Endothelial cell of umbilical vein (primary cell): ENCODE measurements at regions not wholly inside any gene's neighbourhood (a gene's known extent, or its start where the extent isn't known, plus 50 kb on each side); places are given as distances from the start of the nearest gene placed in this dataset.

Experiments
- BruUV-seq: library from RNA; stranded (reverse); fragments of 400-500 nt; replicated peaks from 2 replicates; lab custom pipeline; 2021; lab: Mats Ljungman, UMichigan
- CTCF ChIA-PET: fragments of 300-600, 350-600 bp; sonication (Branson Sonifier 250); formaldehyde crosslinking; loops from one replicate; lab custom pipeline; 2021; ENCODE audit warnings: antibody characterized with exemption, inconsistent platforms; lab: Charles Lee
- POLR2A ChIA-PET: fragments of 300-600, 350-600 bp; sonication (Branson Sonifier 250); formaldehyde crosslinking; loops from one replicate; lab custom pipeline; 2021; ENCODE audit warnings: antibody characterized with exemption, inconsistent platforms; lab: Charles Lee
- DNase-seq: peaks from one replicate; pipeline ENCODE4 v3.0.0-alpha.2; 2011; ENCODE audit warnings: low read depth, low spot score
- FAIRE-seq: peaks from 2 replicates; lab custom pipeline; 2011; peaks lifted over from hg19 to GRCh38; lab: Jason Lieb, UNC
- H2AFZ ChIP-seq: 2 replicates; pipeline ENCODE4 v1.6.0; 2012; ENCODE audit warnings: low read depth, low read length, control low read depth, inconsistent platforms
- H3K27ac ChIP-seq: 2 replicates; pipeline ENCODE4 v1.5.1; 2011; ENCODE audit warnings: low read depth, mild to moderate bottlenecking, control low read depth, low read length, moderate library complexity; ENCODE audit not compliant: insufficient read depth
- H3K27me3 ChIP-seq, 2 experiments: 2 replicates each; pipeline versions ENCODE4 v1.6.0 to v1.6.1; 2011; ENCODE audit warnings: low read length in 2 of 2, mixed read lengths in 1 of 2; ENCODE audit not compliant: control insufficient read depth in 2 of 2, insufficient read depth in 2 of 2
- H3K36me3 ChIP-seq, 2 experiments: 2 replicates in 1 of 2; 3 replicates in 1 of 2; pipeline ENCODE4 v1.5.1; 2011; ENCODE audit warnings: low read length in 2 of 2, mild to moderate bottlenecking in 1 of 2, moderate library complexity in 1 of 2; ENCODE audit not compliant: control insufficient read depth in 2 of 2, insufficient read depth in 2 of 2; ENCODE audit errors: extremely low read depth in 1 of 2
- H3K4me1 ChIP-seq: 3 replicates; pipeline ENCODE4 v1.5.1; 2011; ENCODE audit warnings: mild to moderate bottlenecking, low read length; ENCODE audit not compliant: control insufficient read depth, insufficient read depth; ENCODE audit errors: extremely low read depth
- H3K4me2 ChIP-seq: 2 replicates; pipeline ENCODE4 v1.6.1; 2011; ENCODE audit warnings: low read length, control low read depth, mixed read lengths; ENCODE audit not compliant: insufficient read depth
- H3K4me3 ChIP-seq, 3 experiments: fragments of 200-600 bp in 1 of 3; sonication (generic), shearing (Covaris generic) in 1 of 3; replicated peaks in 1 of 3; 2 replicates each; pipeline ENCODE4 v1.5.1; 2011 to 2016; ENCODE audit warnings: control low read depth in 3 of 3, low read length in 3 of 3, mild to moderate bottlenecking in 2 of 3, inconsistent platforms in 1 of 3, low read depth in 1 of 3, moderate library complexity in 1 of 3; ENCODE audit not compliant: insufficient read depth in 1 of 3
- H3K79me2 ChIP-seq: 2 replicates; pipeline ENCODE4 v1.6.0; 2012; ENCODE audit warnings: low read length, inconsistent platforms; ENCODE audit not compliant: control insufficient read depth, insufficient read depth
- H3K9ac ChIP-seq: replicated peaks from 2 replicates; pipeline ENCODE3; 2011; ENCODE audit warnings: low read length, control low read depth; ENCODE audit not compliant: insufficient read depth; ENCODE audit errors: extremely low read depth
- H3K9me1 ChIP-seq: replicated peaks from 3 replicates; pipeline ENCODE4 v1.6.0; 2011; ENCODE audit warnings: mild to moderate bottlenecking, low read length; ENCODE audit not compliant: control insufficient read depth, insufficient read depth; ENCODE audit errors: extremely low read depth
- H3K9me3 ChIP-seq: replicated peaks from 2 replicates; pipeline ENCODE4 v1.5.1; 2012; ENCODE audit warnings: low read length, inconsistent platforms; ENCODE audit not compliant: control insufficient read depth, insufficient read depth
- H4K20me1 ChIP-seq: replicated peaks from 2 replicates; pipeline ENCODE3; 2011; ENCODE audit warnings: mild to moderate bottlenecking, low read length; ENCODE audit not compliant: control insufficient read depth, insufficient read depth; ENCODE audit errors: extremely low read depth
- CTCF ChIP-seq, 2 donors: IDR thresholded peaks; 1 replicate in 1 of 2; 2 replicates in 1 of 2; pipeline ENCODE4 v1.5.1; 2011; ENCODE audit warnings: low read length in 2 of 2, mild to moderate bottlenecking in 2 of 2, moderate library complexity in 2 of 2, control low read depth in 1 of 2, inconsistent platforms in 1 of 2, low read depth in 1 of 2; ENCODE audit not compliant: insufficient read depth in 1 of 2; ENCODE audit errors: extremely low read depth in 1 of 2
- FOS ChIP-seq: IDR thresholded peaks from 2 replicates; pipeline ENCODE4 v1.6.1; 2011; ENCODE audit warnings: mild to moderate bottlenecking, low read length, moderate library complexity, borderline replicate concordance; ENCODE audit not compliant: insufficient read depth
- GATA2 ChIP-seq: IDR thresholded peaks from 2 replicates; pipeline ENCODE4 v1.7.0; 2011; ENCODE audit warnings: low read depth, mild to moderate bottlenecking, moderate library complexity, mixed read lengths, low read length; ENCODE audit not compliant: insufficient read length, insufficient read depth
- MAX ChIP-seq: IDR thresholded peaks from 2 replicates; pipeline ENCODE4 v1.6.1; 2011; ENCODE audit not compliant: insufficient read depth, insufficient read length
- MYC ChIP-seq: IDR thresholded peaks from one replicate; pipeline ENCODE4 v1.6.1; 2011; ENCODE audit warnings: mild to moderate bottlenecking, low read depth, low read length
- POLR2A ChIP-seq: IDR thresholded peaks from 2 replicates; pipeline ENCODE4 v1.6.1; 2012; ENCODE audit warnings: low read depth, mild to moderate bottlenecking, control low read depth, low read length
- POLR2AphosphoS5 ChIP-seq: IDR thresholded peaks from 2 replicates; pipeline ENCODE4 v1.6.1; 2012; ENCODE audit warnings: low read depth, mild to moderate bottlenecking, control low read depth, low read length, moderate library complexity; ENCODE audit not compliant: insufficient read depth
- dilution Hi-C: fragments of 300-500 bp; cut with MboI; formaldehyde crosslinking; loops from one replicate; pipeline ENCODE4 v1.15.0; 2019; ENCODE audit warnings: low sequenced_read_pairs; ENCODE audit not compliant: extremely low pct_ligation_motif_present
- intact Hi-C: fragments of 100-400 bp; cut with micrococcal nuclease; formaldehyde crosslinking; loops from one replicate; pipeline ENCODE4 v1.10.0; 2022

- H3K9me1 ChIP-seq: no peaks in the 10 kb centered on the region
Measured at GRCh38 chr18:56097621-56098020, 509.6 kb upstream of the TCF4 start.

More at GRCh38 chr18:56097621-56098020, 509.6 kb upstream of the TCF4 start:
- TF ChIP-seq CTCF (IDR thresholded peaks at IDR 0.05; ENCODE audit: extremely low read depth in 1 of 2, insufficient read depth in 1 of 2, low read depth in 1 of 2, low read length in 2 of 2) (no peak), GATA2 (no peak), MYC (no peak), POLR2AphosphoS5 (no peak), FOS (no peak), MAX (no peak), POLR2A (no peak)
- FAIRE-seq: no peak
- H3K79me2 ChIP-seq: no peaks in the 10 kb centered on the region
- no peaks in the 10 kb centered on the region for H3K9me3 ChIP-seq
- H3K27me3 ChIP-seq: peaks cover 0 to 2% of the 10 kb centered on the region in 2 experiments
- no peak overlapping the region for H3K9ac ChIP-seq
- H3K4me1 ChIP-seq: no peaks in the 10 kb centered on the region
- DNase-seq: no peak
- ChIA-PET CTCF (no interaction called here), POLR2A (no interaction called here)
- intact Hi-C loops: no loop called here
- no peak overlapping the region for H3K4me3 ChIP-seq
- no peaks in the 10 kb centered on the region for H3K36me3 ChIP-seq
- H4K20me1 ChIP-seq: no peaks in the 10 kb centered on the region
- H2AFZ ChIP-seq: no peak overlapping the region
- no TSS peak for BruUV-seq
- dilution Hi-C loops: no loop called here
- H3K4me2 ChIP-seq: no peak overlapping the region
- H3K27ac ChIP-seq: no peak overlapping the region
